GM19467 (cell line): ENCODE measurements at regions not wholly inside any gene's neighbourhood (a gene's known extent, or its start where the extent isn't known, plus 50 kb on each side); places are given as distances from the start of the nearest gene placed in this dataset.
"Not testable (repeated sequence)": the region's sequence is repeated elsewhere in the genome, so short reads cannot be mapped to it uniquely, and the experiment has no call there.

Experiments used
- ATAC-seq: cut with Tn5 transposase; IDR thresholded peaks from one replicate; pipeline ENCODE4 v1.9.1; 2021; ENCODE audit warnings: mild to moderate bottlenecking, moderate library complexity; ENCODE audit not compliant: unreplicated experiment

DNA sequence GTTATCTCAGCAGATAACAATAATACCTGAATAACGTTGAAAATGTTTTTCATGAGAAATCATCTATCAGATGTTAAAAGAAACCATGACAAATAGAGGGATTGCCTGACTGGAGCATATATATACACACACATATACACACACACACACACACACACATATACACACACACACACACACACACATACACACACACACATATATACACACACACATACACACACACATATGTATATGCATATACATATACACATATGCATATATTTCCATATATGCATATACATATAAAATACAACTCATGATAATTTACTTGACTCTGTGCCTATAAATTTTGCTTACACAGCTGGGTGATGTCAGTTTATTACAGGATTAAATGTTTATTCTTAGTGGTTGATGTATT is 847.3 kb upstream of the ADAMTS5 start:
- ATAC-seq = no peak

DNA sequence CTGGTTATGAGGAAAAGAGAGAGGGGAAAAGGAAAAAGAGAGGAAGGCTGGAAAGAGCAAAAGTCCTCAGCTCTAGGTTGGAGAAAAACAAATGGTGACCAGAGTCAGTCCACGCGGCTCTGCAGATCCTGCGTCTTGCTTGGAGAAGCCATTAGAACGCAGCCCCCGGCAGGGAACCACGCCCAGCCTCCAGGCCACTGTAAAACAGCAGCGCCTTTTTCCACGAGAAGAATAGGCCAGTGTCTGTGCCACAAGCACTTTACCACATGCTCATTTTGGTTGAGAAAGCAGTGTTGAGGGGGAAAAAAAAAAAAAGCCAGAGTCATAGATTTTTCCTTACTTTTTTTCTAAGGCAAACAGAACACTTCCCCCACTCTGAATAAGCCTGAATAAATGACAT is 846.9 kb upstream of the ADAMTS5 start:
- ATAC-seq = no peak

DNA sequence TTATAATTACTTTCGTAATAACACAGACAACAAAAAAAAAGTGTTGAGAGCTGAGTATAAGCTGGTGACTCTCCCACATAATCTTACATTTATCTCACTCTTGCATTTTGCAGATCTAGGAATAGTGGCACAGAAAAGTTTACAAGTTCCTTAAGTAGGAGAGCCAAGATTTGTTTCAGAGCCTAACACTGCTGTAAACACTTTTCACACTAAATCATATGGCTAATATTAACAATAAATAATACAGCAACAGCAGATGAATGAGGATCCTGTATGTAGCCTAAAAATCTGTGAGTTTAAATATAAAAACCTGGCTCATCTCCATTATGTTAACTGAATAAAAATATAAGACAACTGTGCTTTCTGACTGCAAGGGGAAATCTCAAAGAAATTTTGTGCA is 846.5 kb upstream of the ADAMTS5 start:
- no peak for ATAC-seq

DNA sequence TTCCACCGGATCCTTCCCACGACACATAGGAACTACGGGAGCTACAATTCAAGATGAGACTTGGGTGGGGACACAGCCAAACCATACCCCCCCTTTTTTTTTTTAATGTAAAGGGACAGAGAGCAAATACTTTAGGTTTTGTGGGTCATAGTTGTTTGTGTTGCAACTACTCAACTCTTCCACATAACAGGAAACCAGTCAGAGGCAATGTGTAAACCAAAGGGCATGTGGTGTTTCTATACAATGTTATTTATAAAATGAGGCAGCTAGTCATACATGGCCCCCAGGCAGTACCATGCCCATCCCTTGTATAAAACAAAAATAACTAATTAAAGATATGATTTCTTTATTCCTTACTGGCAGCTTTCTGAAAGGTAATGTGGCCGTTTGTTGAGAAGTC is 845.4 kb upstream of the ADAMTS5 start:
- no peak for ATAC-seq

DNA sequence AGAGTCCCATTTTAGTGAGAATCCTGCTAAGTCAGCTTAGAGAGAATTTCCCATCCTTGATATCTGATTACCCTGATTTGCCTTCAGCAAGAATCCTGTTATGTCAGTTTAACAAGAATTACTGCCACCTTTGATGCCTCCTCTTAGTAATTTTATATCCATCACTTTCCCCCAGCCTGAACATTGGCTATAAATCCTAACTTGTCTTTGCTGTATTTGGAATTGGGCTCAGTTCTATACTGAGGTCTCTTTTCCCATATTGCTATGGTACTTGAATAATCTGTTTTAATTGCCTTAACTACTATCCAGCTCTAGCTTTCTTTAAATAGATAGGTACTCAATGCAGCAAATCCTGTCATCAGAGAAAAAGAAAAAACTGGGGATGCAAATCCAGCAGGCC is 842.0 kb upstream of the ADAMTS5 start:
- ATAC-seq = no peak

DNA sequence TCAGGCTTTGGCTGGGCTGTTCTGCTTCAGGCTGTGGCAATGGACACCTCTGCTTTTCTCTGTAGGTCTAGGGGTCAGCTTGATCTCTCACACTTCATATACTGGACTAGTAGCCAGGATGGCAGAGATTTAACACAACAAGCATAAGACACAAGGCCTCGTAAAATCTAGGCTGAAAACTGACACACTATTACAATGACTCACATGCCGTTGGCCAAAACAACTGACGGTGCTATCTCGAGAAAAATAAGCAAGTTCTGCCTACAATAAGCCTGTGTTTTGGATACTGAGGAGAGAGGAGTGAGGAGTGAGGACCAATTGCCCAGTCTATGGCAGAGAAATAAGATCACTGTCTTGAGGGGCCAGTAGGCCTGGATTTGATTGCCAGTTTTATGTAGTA is 840.7 kb upstream of the ADAMTS5 start:
- no peak for ATAC-seq

DNA sequence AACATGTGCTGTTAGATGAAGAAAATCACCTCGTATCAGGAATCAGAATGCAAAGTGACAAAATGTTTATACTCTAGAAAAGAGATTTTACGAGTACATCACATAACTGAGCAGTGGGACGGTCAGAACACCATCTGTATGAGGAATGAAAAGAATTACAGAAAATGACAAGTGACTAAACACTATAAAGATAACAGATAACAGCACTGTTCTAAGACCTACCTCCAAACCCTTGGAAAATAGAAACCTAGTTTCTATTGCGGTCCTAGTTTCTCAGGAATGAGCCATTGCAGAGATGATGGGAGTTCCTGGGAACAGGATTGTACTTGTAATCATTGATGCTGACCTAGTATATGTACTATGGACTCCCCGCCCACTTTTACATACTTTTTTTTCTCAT is 839.4 kb upstream of the ADAMTS5 start:
- no peak for ATAC-seq

DNA sequence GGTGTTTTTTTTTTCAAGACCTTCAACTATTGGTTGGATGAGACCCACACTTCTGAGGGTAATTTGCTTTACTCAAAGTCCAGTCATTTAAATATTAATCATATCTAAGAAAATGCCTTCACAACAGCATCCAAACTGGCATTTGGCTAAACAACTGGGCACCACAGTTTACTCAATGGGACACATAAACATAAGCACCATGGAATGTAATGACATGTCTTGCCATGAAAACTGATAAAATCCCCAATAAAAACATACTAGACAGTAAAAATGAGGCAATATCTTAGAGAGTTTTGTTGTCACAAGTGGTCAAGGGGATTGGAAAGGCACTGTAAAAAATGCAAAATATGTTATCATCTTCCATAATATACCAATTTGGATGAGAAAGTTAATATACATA is 838.8 kb upstream of the ADAMTS5 start:
- no peak for ATAC-seq

DNA sequence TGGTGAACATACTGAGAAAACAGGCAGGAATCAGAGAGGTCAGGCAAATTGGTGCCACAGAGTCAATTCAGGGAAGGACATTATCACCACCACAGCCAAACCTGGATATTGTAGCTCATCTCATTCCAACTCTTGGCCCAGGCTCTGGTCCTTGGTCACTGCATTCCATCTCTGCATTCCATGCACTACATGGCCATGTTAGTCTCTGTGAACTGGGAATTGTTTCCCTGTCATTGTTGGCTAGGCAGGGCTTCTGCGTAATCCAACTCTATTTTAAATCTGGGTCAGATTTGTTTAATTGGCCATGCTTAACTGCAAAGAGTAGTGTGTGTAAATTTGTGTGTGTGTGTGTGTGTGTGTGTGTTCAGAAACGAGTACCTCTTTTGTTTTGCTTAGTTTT is 837.6 kb upstream of the ADAMTS5 start:
- no peak for ATAC-seq

DNA sequence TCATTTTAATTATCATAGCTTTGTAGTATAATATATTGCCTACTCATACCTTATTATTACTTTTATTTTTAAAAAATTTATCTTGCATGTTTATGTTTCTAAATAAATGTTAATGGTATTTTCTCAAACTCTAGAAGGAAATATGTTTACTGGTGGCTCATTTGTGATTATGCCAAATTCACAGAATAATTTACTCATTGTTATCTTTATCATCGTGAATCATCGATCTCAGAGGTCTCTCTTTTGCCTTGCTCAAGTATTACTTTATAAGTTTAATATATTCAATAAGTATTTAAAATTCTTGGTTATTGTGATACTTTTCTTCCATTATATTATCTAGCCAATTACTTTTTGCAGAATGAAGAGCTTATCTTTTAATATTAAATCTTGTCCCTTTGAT is 836.7 kb upstream of the ADAMTS5 start:
- ATAC-seq = no peak

DNA sequence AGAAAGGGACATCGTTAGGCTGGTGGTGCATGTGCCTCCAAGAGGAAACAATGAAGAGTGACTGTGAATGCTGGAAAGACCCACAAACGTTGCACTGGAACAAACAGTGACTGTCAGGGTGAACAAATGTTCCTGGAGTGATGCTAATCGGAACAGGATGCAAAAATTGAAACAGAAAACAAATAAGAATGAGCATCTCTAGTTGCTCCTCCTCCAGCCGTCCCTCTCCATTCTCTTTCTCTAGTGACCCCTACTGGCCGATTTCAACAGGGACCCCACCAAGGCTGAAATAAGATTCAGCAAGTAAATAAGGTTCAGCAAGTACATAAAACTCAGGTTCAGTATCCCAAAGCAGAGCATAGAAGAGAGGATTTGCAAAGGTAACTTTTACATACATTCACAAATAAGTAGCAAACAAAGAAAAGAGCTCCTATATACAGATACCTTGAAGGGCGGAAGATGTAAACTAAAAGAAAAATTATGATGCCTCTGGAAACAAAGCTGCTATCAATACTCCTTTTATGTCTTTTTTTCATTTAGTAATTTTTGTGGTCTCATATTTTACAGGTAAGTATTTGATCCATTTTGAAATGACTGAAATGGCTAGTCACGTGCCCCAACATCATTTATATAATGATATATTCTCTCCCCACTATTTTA is 836.1 kb upstream of the ADAMTS5 start:
- ATAC-seq = no peak

DNA sequence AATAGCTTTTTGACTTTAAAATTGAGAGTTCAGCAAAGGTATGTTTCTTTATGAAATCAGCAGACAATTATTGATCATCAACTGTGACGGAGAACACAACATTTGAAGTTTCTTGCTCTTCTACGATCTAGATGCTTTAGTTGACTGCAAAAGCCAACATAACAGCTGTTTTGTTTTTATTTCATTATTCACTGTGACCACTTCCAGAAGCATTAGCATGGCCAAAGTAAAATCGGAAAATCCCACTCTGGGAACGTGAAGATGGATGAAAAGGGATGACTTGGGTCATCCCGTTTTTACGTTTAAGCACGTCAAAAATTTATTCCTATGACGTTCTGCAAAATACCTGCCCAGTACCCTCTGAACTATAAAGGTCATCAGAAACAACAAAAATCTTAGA is 833.0 kb upstream of the ADAMTS5 start:
- ATAC-seq = no peak

DNA sequence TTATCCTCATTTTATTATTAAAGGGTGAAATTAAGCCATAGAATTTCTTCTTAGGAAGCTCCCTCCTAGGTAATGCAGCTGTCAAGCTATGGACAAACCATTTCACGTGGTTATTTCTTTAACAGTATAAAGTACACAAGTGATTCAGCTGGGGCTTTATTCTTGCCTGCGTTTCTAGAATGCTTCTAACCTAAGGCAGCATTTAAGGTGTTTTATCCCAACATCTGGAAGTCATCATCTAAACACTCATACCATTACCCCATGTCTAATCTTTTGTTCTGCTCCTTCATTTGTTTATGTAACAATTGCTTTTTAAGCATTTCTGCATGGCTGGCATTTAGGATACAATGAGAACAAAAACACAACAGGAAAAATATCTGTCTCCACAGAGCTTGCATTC is 829.2 kb upstream of the ADAMTS5 start:
- no peak for ATAC-seq

DNA sequence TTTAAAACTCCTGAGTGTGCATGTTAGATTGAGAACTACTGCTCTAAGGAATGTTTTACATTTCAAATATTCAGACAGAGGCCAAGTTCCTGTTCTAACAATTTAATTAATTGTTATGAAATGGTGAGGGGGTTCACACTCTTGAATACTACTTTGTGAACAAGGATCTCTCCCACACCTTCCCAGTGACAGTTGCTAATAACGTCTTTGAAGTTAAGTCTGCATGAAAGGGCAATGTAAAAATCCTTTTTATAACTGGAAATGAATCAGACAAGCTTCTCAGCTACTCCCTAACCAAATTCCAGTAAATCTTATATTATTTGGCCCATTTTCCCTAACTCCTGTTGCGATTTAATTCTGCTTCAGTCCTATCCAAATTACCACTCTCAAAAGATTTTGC is 828.5 kb upstream of the ADAMTS5 start:
- ATAC-seq = no peak

DNA sequence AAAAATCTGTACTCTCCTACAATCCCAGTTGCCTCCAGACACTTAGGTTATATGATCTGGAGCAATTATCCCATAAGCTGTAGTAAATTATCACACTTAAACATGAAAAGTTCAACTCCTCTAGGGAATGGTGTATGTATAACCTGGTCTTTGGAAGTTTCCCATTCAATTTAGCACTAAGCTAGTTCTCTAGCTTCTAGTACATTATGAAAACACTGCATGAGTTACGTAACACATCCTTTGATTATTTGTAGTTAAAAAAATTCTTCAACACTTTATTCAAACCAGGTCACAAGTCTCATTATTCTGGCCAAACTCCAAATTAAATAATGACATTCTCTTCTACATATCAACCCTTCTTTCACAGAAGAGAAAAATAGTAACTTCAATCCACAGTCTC is 827.0 kb upstream of the ADAMTS5 start:
- no peak for ATAC-seq

DNA sequence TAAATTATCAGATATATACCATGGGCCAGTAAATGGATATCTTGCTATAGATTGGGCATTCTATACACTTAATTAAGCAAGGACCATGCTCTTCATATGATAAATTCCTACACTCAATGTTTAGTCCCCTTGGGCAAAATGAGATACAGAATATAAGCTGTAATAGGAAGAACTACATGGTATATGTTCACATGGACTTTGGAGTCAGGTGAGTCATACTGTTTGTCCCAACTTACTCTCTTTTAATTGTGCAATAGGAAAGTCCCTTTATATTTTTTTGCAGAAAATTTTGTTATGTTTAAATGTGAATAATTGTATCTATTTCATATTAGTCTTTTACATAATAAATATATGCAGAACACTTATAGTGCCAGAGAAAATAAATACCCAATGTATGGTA is 820.2 kb upstream of the ADAMTS5 start:
- ATAC-seq = no peak

DNA sequence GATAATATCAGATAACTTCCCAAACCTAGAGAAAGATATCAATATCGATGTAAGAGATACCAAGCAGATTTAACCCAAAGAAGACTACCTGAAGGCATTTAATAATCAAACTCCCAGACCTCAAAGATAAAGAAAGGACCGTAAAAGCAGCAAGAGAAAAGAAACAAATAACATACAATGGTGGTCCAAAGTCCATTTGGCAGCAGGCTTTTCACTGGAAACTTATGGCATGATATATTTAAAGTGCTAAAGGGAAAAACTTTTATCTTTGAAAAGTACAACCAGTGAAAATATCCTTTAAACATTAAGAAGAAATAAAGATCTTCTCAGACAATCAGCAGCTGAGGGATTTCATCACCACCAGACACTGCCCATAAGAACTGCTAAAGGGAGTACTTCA is 812.7 kb upstream of the ADAMTS5 start:
- ATAC-seq = no peak

DNA sequence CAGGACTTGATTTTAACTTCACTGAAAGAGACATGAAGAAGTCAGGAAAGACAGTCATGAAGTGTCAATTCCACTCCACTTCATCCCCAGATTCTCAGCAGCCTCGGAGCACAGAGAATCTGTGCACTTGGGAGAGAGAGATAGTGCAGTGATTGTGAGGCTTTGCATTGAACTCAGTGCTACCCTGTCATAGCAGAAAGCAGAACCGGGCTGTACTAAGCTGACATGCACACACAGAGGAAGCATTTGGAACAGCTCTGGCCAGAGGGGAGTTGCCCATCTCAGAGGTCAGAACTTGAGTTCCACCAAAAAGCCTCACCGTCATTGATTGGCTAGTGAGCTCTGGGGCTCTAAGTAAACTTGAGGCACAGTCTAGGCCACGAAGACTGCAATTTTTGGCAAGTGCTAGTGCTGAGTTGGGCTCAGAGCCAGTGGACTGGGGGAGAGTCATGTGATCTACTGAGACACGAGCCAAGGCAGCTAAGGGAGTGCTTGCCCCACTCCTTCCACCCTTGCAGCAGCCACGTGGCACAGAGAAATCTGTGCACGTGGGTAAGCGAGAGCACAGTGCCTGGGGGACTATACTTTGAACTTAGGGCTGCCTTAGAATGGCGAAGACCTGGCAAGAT is 810.2 kb upstream of the ADAMTS5 start:
- ATAC-seq = no peak

DNA sequence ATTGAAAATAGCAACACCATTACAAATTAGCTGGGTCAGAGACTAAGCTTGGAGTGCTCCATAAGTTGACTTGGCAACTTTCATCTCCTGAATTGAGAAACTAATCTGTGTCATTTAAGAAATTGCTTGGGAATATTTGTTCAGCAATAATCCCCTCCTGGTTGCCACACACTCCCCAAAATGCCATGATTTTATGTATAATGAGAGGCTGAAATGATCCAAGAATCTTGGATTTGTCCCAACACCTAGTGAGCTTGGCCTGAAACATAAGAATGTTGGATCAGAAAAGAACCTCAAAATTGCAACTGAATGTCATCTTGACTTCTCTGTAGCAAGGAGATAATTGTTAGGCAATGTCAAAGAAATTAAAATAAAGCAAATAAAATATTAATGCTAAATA is 805.9 kb upstream of the ADAMTS5 start:
- no peak for ATAC-seq

DNA sequence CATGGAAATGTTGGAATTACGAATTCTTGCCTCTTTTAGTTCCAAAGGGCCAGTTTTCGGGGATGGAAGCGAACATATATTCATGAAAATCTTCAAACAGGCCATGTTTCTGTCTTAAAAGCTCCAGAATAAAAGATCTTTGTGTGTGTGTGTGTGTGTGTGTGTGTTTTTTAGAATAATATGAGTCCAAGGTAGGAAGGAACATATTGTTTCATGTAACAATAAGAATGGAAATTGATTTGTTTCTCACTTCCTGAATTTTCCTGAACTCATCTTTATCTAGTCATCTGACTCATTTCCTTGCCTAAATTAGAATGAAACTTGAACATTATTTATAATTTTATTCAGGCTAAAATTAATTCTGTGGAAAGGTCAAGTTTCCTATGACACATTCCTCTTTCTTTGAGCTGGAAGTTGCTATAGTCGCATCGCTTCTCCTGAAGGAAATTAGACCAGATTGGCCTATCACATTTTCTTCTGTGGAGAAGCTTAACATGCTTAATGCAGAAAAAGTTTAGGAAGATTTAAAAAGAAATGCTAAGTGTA is 805.1 kb upstream of the ADAMTS5 start:
- ATAC-seq = no peak

DNA sequence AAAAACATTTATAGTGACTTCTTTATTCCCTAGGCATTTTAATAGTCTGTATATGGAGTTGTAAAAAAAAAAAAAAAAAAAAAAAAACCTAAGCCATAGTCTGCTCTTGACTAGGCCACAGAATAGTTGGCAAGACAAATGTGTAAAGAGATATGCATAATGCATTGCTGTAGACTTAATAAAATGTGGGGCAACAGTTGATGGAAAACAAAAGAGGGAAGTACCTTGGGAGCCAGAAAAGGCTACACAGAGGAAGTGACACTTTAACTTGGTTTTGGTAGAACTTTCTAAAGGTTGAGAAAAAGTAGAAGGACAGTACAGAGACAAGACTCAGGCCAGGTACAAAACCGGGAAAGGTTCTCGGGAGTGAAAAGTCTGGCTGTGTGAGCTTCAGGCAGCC is 802.9 kb upstream of the ADAMTS5 start:
- no peak for ATAC-seq

DNA sequence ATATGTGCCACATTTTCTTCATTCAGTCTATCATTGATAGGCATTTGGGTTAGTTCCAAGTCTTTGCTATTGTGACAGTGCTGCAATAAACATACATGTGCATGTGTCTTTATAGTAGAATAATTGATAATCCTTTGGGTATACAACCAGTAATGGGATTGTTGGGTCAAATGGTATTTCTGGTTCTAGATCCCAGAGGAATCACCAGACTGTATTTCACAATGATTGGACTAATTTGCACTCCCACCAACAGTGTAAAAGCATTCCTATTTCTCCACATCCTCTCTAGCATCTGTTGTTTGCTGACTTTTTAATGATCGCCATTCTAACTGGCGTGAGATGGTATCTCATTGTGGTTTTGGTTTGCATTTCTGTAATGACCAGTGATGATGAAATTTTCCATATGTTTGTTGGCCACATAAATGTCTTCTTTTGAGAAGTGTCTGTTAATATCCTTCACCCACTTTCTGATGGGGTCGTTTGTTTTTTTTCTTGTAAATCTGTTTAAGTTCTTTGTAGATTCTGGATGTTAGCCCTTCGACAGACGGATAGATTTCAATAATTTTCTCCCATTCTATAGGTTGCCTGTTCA is 801.3 kb upstream of the ADAMTS5 start:
- ATAC-seq = not testable (repeated sequence)
